ENCODE measurements at regions not wholly inside any gene's neighbourhood (a gene's known extent, or its start where the extent isn't known, plus 50 kb on each side); places are given as distances from the start of the nearest gene placed in this dataset.

GRCh38 chr3:30508339-30508738 is 98.1 kb upstream of the TGFBR2 start:
- TF ChIP-seq ZFP30 (CRISPR knock-in tag; IDR thresholded peaks at IDR 0.05) (no peak), ZNF8 (CRISPR knock-in tag; IDR thresholded peaks at IDR 0.05) (no peak), ZNF565 (CRISPR knock-in tag; conservative IDR thresholded peaks at IDR 0.05; ENCODE audit: low read depth) (no peak), ZC3H10 (CRISPR knock-in tag; IDR thresholded peaks at IDR 0.05) (no peak), TSHZ2 (CRISPR knock-in tag; IDR thresholded peaks at IDR 0.05) (no peak), ARNTL (CRISPR knock-in tag; IDR thresholded peaks at IDR 0.05; ENCODE audit: borderline replicate concordance, low read depth) (no peak), ZNF70 (CRISPR knock-in tag; IDR thresholded peaks at IDR 0.05) (no peak)

All from SK-N-SH treated with all-trans-retinoic acid at 6 μM for 48 hours (cell line).